ENCODE measurements at regions not wholly inside any gene's neighbourhood (a gene's known extent, or its start where the extent isn't known, plus 50 kb on each side); places are given as distances from the start of the nearest gene placed in this dataset.

DNA sequence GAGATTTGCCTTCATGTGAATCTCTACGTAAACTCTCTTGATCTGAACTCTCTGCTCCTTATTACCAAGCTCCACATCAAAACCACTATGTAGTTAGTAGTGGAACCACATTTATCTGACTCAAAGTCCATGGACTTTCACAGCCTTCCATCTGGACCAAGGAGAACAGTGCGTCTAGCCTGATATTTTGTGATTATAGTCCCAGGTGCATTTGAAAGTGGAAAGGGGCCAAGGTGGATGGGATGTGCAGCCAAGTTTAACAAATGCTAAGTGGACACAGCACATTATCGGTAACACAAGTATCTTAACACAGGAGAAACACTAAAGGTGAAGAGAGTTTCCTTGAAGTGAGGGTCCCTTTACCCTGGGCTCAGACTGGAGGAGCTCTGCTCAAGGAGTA, 281.2 kb upstream of the SGK1 start:
- Histone ChIP-seq H3K4me3 (ENCODE audit: low read length) (no peak overlapping the region), H3K9ac (ENCODE audit: low read depth, low read length) (no peak overlapping the region), H3K9me3 (ENCODE audit: insufficient read depth, low read depth, low read length) (peaks cover 16% of the 10 kb centered on the region), H3K27ac (ENCODE audit: low read depth, low read length) (no peak overlapping the region), H3K36me3 (ENCODE audit: insufficient read depth, low read length) (no peaks in the 10 kb centered on the region), H3K27me3 (ENCODE audit: insufficient read depth, low read length) (no peaks in the 10 kb centered on the region), H3K4me1 (ENCODE audit: insufficient read depth, low read length) (no peaks in the 10 kb centered on the region)
- 99% methylated on average over 3 of the region's 3 CpGs for WGBS

DNA sequence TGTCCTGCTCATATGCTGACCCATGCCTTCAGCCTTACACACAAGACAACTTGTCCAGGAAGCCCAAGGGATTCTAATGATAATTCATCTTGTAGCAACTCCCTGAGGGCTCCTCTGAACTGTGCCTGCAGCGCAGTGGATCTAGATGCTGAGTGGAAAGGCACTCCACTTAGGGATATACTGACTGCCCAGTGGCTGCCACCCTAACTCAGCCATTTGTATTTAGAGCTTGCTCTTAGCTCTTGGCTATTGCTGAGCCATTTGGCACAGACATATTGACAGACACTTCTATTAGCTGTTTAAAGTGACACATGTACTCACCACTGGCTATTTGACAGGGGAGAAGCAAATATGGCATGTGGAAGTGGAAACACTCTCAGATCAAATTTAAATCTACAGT, 278.3 kb upstream of the SGK1 start:
- Histone ChIP-seq H3K4me3 (ENCODE audit: low read length) (no peak overlapping the region), H3K9me3 (ENCODE audit: insufficient read depth, low read depth, low read length) (peaks cover 11% of the 10 kb centered on the region), H3K27ac (ENCODE audit: low read depth, low read length) (no peak overlapping the region), H3K4me1 (ENCODE audit: insufficient read depth, low read length) (no peaks in the 10 kb centered on the region), H3K9ac (ENCODE audit: low read depth, low read length) (no peak overlapping the region), H3K36me3 (ENCODE audit: insufficient read depth, low read length) (no peaks in the 10 kb centered on the region), H3K27me3 (ENCODE audit: insufficient read depth, low read length) (no peaks in the 10 kb centered on the region)
- WGBS, result 100% methylated on average over 1 of the region's 1 CpG

- no CpG with 5 or more reads among the region's 1 CpG for WGBS
- 0 out of 2 replicates have a peak, but pooled peaks cover under 1% of the 10 kb centered on the region for H3K9me3 ChIP-seq (ENCODE audit: insufficient read depth, low read depth, low read length)
- no peak overlapping the region for H3K27ac ChIP-seq (ENCODE audit: low read depth, low read length)
Measured at GRCh38 chr6:134594881-134595280, 277.0 kb upstream of the SGK1 start.

DNA sequence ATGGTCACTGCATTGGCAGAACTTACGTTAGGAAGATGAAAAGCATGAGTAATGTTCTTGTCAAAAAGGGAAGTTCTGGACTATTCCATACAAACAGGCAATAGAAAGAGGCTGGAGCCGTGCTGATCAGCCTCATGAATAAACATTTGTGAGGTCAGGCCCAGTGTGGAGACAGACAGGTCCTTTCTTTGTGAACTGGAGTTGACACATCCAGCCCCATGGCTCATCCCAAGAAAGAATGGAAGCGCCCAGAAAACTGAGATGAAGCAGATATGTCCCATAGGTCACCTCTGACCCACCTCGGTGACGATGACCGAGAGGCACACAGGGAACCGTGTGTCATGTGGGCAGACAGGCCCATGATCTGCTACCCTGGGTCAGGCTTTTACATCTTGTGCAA, 276.0 kb upstream of the SGK1 start:
- no peak overlapping the region for H3K4me3 ChIP-seq (ENCODE audit: low read length)
- H3K27me3 ChIP-seq (ENCODE audit: insufficient read depth, low read length), result no peaks in the 10 kb centered on the region
- 94% methylated on average over 7 of the region's 7 CpGs for WGBS
- no peaks in the 10 kb centered on the region for H3K9me3 ChIP-seq (ENCODE audit: insufficient read depth, low read depth, low read length)
- no peaks in the 10 kb centered on the region for H3K36me3 ChIP-seq (ENCODE audit: insufficient read depth, low read length)
- H3K9ac ChIP-seq (ENCODE audit: low read depth, low read length), result no peak overlapping the region
- H3K4me1 ChIP-seq (ENCODE audit: insufficient read depth, low read length), result peaks cover 6% of the 10 kb centered on the region; the same call in 1 of the 2 replicates
- H3K27ac ChIP-seq (ENCODE audit: low read depth, low read length), result no peak overlapping the region

More at GRCh38 chr6:134594881-134595280, 277.0 kb upstream of the SGK1 start:
- H3K36me3 ChIP-seq (ENCODE audit: insufficient read depth, low read length), result no peaks in the 10 kb centered on the region
- 0 out of 2 replicates have a peak, but pooled peaks cover 2% of the 10 kb centered on the region for H3K4me1 ChIP-seq (ENCODE audit: insufficient read depth, low read length)
- H3K4me3 ChIP-seq (ENCODE audit: low read length), result no peak overlapping the region
- no peak overlapping the region for H3K9ac ChIP-seq (ENCODE audit: low read depth, low read length)
- no peaks in the 10 kb centered on the region for H3K27me3 ChIP-seq (ENCODE audit: insufficient read depth, low read length)

GRCh38 chr6:134593442-134593841, 275.5 kb upstream of the SGK1 start:
- no peaks in the 10 kb centered on the region for H3K36me3 ChIP-seq (ENCODE audit: insufficient read depth, low read length)
- 98% methylated on average over 3 of the region's 3 CpGs for WGBS
- H3K4me3 ChIP-seq (ENCODE audit: low read length), result no peak overlapping the region
- no peak overlapping the region for H3K9ac ChIP-seq (ENCODE audit: low read depth, low read length)
- peaks cover 6% of the 10 kb centered on the region; the same call in 1 of the 2 replicates for H3K4me1 ChIP-seq (ENCODE audit: insufficient read depth, low read length)
- H3K27me3 ChIP-seq (ENCODE audit: insufficient read depth, low read length), result no peaks in the 10 kb centered on the region
- H3K9me3 ChIP-seq (ENCODE audit: insufficient read depth, low read depth, low read length), result no peaks in the 10 kb centered on the region
- no peak overlapping the region for H3K27ac ChIP-seq (ENCODE audit: low read depth, low read length)

DNA sequence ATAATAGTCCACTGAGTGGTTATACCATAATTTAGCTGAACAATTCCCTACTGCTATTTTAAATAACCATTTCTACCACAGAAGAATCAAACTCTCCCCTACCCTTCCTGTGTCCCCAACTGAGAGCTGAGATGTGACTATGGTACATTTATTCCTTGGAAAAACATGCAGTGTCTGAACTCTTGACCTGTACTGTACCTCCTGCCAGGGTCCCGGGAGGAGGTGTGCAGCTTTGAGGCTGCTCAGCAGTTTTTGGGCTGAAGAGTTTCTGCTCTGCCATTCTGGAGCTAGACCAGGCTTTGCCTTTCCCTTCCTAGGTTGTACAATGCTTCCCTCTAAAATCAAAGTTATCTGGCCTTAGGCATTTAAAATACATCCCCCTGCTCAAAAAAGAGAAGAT, 275.1 kb upstream of the SGK1 start:
- WGBS, result 87% methylated on average over 1 of the region's 1 CpG
- no peak overlapping the region for H3K4me3 ChIP-seq (ENCODE audit: low read length)
- no peaks in the 10 kb centered on the region for H3K9me3 ChIP-seq (ENCODE audit: insufficient read depth, low read depth, low read length)
- no peak overlapping the region for H3K27ac ChIP-seq (ENCODE audit: low read depth, low read length)
- no peaks in the 10 kb centered on the region for H3K36me3 ChIP-seq (ENCODE audit: insufficient read depth, low read length)
- peaks cover 6% of the 10 kb centered on the region; the same call in 1 of the 2 replicates for H3K4me1 ChIP-seq (ENCODE audit: insufficient read depth, low read length)
- no peak overlapping the region for H3K9ac ChIP-seq (ENCODE audit: low read depth, low read length)
- no peaks in the 10 kb centered on the region for H3K27me3 ChIP-seq (ENCODE audit: insufficient read depth, low read length)

- Histone ChIP-seq H3K4me1 (ENCODE audit: insufficient read depth, low read length) (peaks cover 8% of the 10 kb centered on the region; the same call in 1 of the 2 replicates), H3K9me3 (ENCODE audit: insufficient read depth, low read depth, low read length) (no peaks in the 10 kb centered on the region), H3K4me3 (ENCODE audit: low read length) (no peak overlapping the region), H3K36me3 (ENCODE audit: insufficient read depth, low read length) (no peaks in the 10 kb centered on the region), H3K27ac (ENCODE audit: low read depth, low read length) (no peak overlapping the region), H3K27me3 (ENCODE audit: insufficient read depth, low read length) (no peaks in the 10 kb centered on the region), H3K9ac (ENCODE audit: low read depth, low read length) (no peak overlapping the region)
- 97% methylated on average over 7 of the region's 7 CpGs for WGBS
Measured at GRCh38 chr6:134590449-134590848, 272.5 kb upstream of the SGK1 start.

DNA sequence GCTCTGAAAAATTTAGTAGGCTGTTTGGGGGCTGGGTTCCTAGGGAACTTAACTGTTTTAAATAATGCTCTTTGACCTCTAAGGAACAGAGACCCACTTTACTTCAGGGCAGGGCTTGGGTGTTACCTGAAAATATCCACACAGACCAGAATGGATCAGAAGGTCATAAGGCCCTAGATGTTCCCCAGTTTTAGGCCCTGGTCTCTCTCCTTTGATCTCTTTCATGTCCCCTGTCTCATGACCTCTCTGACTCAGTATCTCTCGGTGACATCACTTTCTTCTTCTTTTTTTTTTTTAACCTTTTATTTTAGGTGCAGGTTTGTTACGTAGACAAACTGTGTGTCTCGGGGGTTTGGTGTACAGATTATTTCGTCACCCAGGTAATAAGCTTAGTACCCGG, 272.1 kb upstream of the SGK1 start:
- Histone ChIP-seq H3K4me1 (ENCODE audit: insufficient read depth, low read length) (peaks cover 13% of the 10 kb centered on the region), H3K9me3 (ENCODE audit: insufficient read depth, low read depth, low read length) (no peaks in the 10 kb centered on the region), H3K4me3 (ENCODE audit: low read length) (no peak overlapping the region), H3K36me3 (ENCODE audit: insufficient read depth, low read length) (no peaks in the 10 kb centered on the region), H3K27me3 (ENCODE audit: insufficient read depth, low read length) (no peaks in the 10 kb centered on the region), H3K9ac (ENCODE audit: low read depth, low read length) (no peak overlapping the region), H3K27ac (ENCODE audit: low read depth, low read length) (no peak overlapping the region)
- WGBS, result 82% methylated on average over 5 of the region's 5 CpGs

GRCh38 chr6:134589512-134589911, 271.6 kb upstream of the SGK1 start:
- peaks cover 16% of the 10 kb centered on the region for H3K4me1 ChIP-seq (ENCODE audit: insufficient read depth, low read length)
- H3K27ac ChIP-seq (ENCODE audit: low read depth, low read length), result no peak overlapping the region
- 47% methylated on average over 5 of the region's 5 CpGs for WGBS
- H3K27me3 ChIP-seq (ENCODE audit: insufficient read depth, low read length), result no peaks in the 10 kb centered on the region
- H3K9ac ChIP-seq (ENCODE audit: low read depth, low read length), result no peak overlapping the region
- no peaks in the 10 kb centered on the region for H3K36me3 ChIP-seq (ENCODE audit: insufficient read depth, low read length)
- no peaks in the 10 kb centered on the region for H3K9me3 ChIP-seq (ENCODE audit: insufficient read depth, low read depth, low read length)
- H3K4me3 ChIP-seq (ENCODE audit: low read length), result no peak overlapping the region

GRCh38 chr6:134588267-134588666, 270.4 kb upstream of the SGK1 start:
- Histone ChIP-seq H3K36me3 (ENCODE audit: insufficient read depth, low read length) (no peaks in the 10 kb centered on the region), H3K27ac (ENCODE audit: low read depth, low read length) (no peak overlapping the region), H3K4me3 (ENCODE audit: low read length) (no peak overlapping the region), H3K27me3 (ENCODE audit: insufficient read depth, low read length) (no peaks in the 10 kb centered on the region), H3K4me1 (ENCODE audit: insufficient read depth, low read length) (peaks cover 19% of the 10 kb centered on the region), H3K9me3 (ENCODE audit: insufficient read depth, low read depth, low read length) (no peaks in the 10 kb centered on the region), H3K9ac (ENCODE audit: low read depth, low read length) (no peak overlapping the region)
- WGBS, result 92% methylated on average over 2 of the region's 2 CpGs

- peaks cover 19% of the 10 kb centered on the region for H3K4me1 ChIP-seq (ENCODE audit: insufficient read depth, low read length)
- H3K9me3 ChIP-seq (ENCODE audit: insufficient read depth, low read depth, low read length), result no peaks in the 10 kb centered on the region
- no peak overlapping the region for H3K9ac ChIP-seq (ENCODE audit: low read depth, low read length)
- H3K36me3 ChIP-seq (ENCODE audit: insufficient read depth, low read length), result no peaks in the 10 kb centered on the region
- no peak overlapping the region for H3K27ac ChIP-seq (ENCODE audit: low read depth, low read length)
- H3K4me3 ChIP-seq (ENCODE audit: low read length), result no peak overlapping the region
- no peaks in the 10 kb centered on the region for H3K27me3 ChIP-seq (ENCODE audit: insufficient read depth, low read length)
- 90% methylated on average over 8 of the region's 8 CpGs for WGBS
Measured at GRCh38 chr6:134585517-134585873, 267.6 kb upstream of the SGK1 start.

- Histone ChIP-seq H3K9ac (ENCODE audit: low read depth, low read length) (no peak overlapping the region), H3K4me3 (ENCODE audit: low read length) (no peak overlapping the region), H3K36me3 (ENCODE audit: insufficient read depth, low read length) (no peaks in the 10 kb centered on the region), H3K4me1 (ENCODE audit: insufficient read depth, low read length) (peaks cover 18% of the 10 kb centered on the region), H3K9me3 (ENCODE audit: insufficient read depth, low read depth, low read length) (no peaks in the 10 kb centered on the region), H3K27me3 (ENCODE audit: insufficient read depth, low read length) (no peaks in the 10 kb centered on the region), H3K27ac (ENCODE audit: low read depth, low read length) (no peak overlapping the region)
- WGBS, result 86% methylated on average over 2 of the region's 2 CpGs
Measured at GRCh38 chr6:134584847-134585516, 267.1 kb upstream of the SGK1 start.
